ENCODE measurements at regions not wholly inside any gene's neighbourhood (a gene's known extent, or its start where the extent isn't known, plus 50 kb on each side); places are given as distances from the start of the nearest gene placed in this dataset.

- Histone ChIP-seq H3K27me3 (replicated peaks in 1 of 7) (no peaks in the 10 kb centered on the region), H3K4me3 (no peak overlapping the region), H3K9me3 (no peaks in the 10 kb centered on the region), H3K4me1 (no peaks in the 10 kb centered on the region), H3K36me3 (no peaks in the 10 kb centered on the region), H3K27ac (no peak overlapping the region)
- DNase-seq = no peak
- TF ChIP-seq POLR2A (IDR thresholded peaks at IDR 0.05) = no peak
- TF ChIP-seq, protein P1, sequence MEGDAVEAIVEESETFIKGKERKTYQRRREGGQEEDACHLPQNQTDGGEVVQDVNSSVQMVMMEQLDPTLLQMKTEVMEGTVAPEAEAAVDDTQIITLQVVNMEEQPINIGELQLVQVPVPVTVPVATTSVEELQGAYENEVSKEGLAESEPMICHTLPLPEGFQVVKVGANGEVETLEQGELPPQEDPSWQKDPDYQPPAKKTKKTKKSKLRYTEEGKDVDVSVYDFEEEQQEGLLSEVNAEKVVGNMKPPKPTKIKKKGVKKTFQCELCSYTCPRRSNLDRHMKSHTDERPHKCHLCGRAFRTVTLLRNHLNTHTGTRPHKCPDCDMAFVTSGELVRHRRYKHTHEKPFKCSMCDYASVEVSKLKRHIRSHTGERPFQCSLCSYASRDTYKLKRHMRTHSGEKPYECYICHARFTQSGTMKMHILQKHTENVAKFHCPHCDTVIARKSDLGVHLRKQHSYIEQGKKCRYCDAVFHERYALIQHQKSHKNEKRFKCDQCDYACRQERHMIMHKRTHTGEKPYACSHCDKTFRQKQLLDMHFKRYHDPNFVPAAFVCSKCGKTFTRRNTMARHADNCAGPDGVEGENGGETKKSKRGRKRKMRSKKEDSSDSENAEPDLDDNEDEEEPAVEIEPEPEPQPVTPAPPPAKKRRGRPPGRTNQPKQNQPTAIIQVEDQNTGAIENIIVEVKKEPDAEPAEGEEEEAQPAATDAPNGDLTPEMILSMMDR (IDR thresholded peaks at IDR 0.05 in 8 of 11, conservative IDR thresholded peaks at IDR 0.05 in 3 of 11) = no peak
- no peak for TF ChIP-seq POLR2AphosphoS5 (IDR thresholded peaks at IDR 0.05)
- intact Hi-C loops (cut with DNase I; ENCODE audit: low total_unique reads) = no loop called here
- WGBS, 5 donors = 45 to 59% (median 54%) methylated on average over 5 of the region's 5 CpGs
Measured at GRCh38 chr19:27972291-27973040, 1240.5 kb downstream of the UQCRFS1 start.

GRCh38 chr19:27971869-27972268 is 1241.1 kb downstream of the UQCRFS1 start:
- Histone ChIP-seq H3K9me3 (no peaks in the 10 kb centered on the region), H3K4me3 (no peak overlapping the region), H3K27me3 (replicated peaks in 1 of 7) (no peaks in the 10 kb centered on the region), H3K27ac (no peak overlapping the region), H3K4me1 (no peaks in the 10 kb centered on the region), H3K36me3 (no peaks in the 10 kb centered on the region)
- 42 to 93% (median 69%) methylated on average over 2 of the region's 2 CpGs for WGBS, 5 donors
- TF ChIP-seq POLR2AphosphoS5 (IDR thresholded peaks at IDR 0.05) (no peak), POLR2A (IDR thresholded peaks at IDR 0.05) (no peak)
- DNase-seq = no peak
- intact Hi-C loops (cut with DNase I; ENCODE audit: low total_unique reads) = no loop called here

DNA sequence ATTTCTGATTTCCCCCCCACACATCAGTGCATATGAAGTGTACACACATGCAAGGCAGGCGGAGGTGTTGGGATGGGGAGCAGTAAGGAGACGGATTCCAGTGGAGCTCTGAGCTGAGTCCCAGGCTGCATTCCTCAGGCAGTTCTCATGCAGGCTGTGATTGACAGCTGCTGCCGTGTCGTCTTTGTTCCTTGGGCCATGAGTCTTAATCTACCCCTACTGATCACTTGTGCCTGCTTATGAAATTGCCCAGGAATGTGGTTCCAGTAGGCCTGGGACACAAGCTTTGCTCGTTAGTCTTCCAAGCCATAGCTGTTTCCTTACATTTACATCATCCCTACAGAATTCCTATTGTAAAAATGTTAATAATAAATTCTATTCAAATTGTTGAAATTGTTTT is 1241.9 kb downstream of the UQCRFS1 start:
- no peak overlapping the region for H3K4me3 ChIP-seq
- no peaks in the 10 kb centered on the region for H3K36me3 ChIP-seq
- no peaks in the 10 kb centered on the region for H3K9me3 ChIP-seq
- no peak for DNase-seq
- H3K4me1 ChIP-seq = no peaks in the 10 kb centered on the region
- WGBS, 5 donors = 60 to 77% (median 71%) methylated on average over 3 to 5 of the region's 5 CpGs
- no peaks in the 10 kb centered on the region for H3K27me3 ChIP-seq (replicated peaks in 1 of 7)
- TF ChIP-seq, protein P1 (IDR thresholded peaks at IDR 0.05 in 8 of 11, conservative IDR thresholded peaks at IDR 0.05 in 3 of 11) = no peak
- no peak for TF ChIP-seq POLR2AphosphoS5 (IDR thresholded peaks at IDR 0.05)
- TF ChIP-seq POLR2A (IDR thresholded peaks at IDR 0.05) = no peak
- intact Hi-C loops (cut with DNase I; ENCODE audit: low total_unique reads) = no loop called here
- no peak overlapping the region for H3K27ac ChIP-seq

GRCh38 chr19:27966390-27966816 is 1246.5 kb downstream of the UQCRFS1 start:
- no peaks in the 10 kb centered on the region for H3K36me3 ChIP-seq
- H3K27me3 ChIP-seq (replicated peaks in 1 of 7) = no peaks in the 10 kb centered on the region
- no peaks in the 10 kb centered on the region for H3K4me1 ChIP-seq
- DNase-seq = no peak
- no peak overlapping the region for H3K4me3 ChIP-seq
- H3K27ac ChIP-seq = no peak overlapping the region
- no peak for TF ChIP-seq POLR2AphosphoS5 (IDR thresholded peaks at IDR 0.05)
- TF ChIP-seq, protein P1 (IDR thresholded peaks at IDR 0.05 in 8 of 11, conservative IDR thresholded peaks at IDR 0.05 in 3 of 11) = peak in 8 of 11 experiments; percentile 21 to 60 (median 49)
- intact Hi-C loops (cut with DNase I; ENCODE audit: low total_unique reads) = loop anchor here (5.0 to 10.0 kb wide), 2 partner anchors 358 to 746 kb away; no protein-coding TSS in a partner anchor
- no peaks in the 10 kb centered on the region for H3K9me3 ChIP-seq
- 22 to 44% (median 25%) methylated on average over 2 of the region's 2 CpGs for WGBS, 5 donors

Measured in spleen (tissue), 11 donors.